ENCODE measurements at regions not wholly inside any gene's neighbourhood (a gene's known extent, or its start where the extent isn't known, plus 50 kb on each side); places are given as distances from the start of the nearest gene placed in this dataset.

DNA sequence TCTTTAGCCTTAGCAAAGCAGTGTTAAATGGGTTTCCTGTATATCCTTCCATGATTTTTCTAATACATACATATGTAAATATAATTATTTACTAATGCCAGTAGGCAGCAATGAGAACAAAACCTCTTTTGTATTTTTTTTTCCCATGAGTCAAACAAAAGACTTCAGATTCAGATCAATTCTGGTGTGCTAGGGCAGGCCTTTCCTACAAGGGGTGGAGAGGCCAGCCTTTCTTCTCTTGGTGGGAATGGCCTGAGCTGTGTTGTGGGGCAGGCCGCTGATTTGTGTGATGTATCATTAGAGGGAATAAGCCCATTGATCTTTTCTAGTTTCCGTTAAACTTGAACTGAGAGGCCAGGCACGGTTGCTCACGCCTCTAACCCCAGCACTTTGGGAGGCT lies 115.5 kb upstream of the DMRT1 start:
- TF ChIP-seq, protein P1, sequence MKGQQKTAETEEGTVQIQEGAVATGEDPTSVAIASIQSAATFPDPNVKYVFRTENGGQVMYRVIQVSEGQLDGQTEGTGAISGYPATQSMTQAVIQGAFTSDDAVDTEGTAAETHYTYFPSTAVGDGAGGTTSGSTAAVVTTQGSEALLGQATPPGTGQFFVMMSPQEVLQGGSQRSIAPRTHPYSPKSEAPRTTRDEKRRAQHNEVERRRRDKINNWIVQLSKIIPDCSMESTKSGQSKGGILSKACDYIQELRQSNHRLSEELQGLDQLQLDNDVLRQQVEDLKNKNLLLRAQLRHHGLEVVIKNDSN (IDR thresholded peaks at IDR 0.05) = no peak
- no peak for TF ChIP-seq TAF1 (IDR thresholded peaks at IDR 0.05; ENCODE audit: low read depth)
